22Rv1 (cell line): ENCODE measurements at regions not wholly inside any gene's neighbourhood (a gene's known extent, or its start where the extent isn't known, plus 50 kb on each side); places are given as distances from the start of the nearest gene placed in this dataset.

ENCODE experiments used
- CTCF ChIP-seq: fragments of 450-650 bp; IDR thresholded peaks from 2 replicates; pipeline ENCODE4 v1.5.1; 2017; ENCODE audit warnings: mild to moderate bottlenecking
- ZFX ChIP-seq: fragments of 450-650 bp; IDR thresholded peaks from 2 replicates; pipeline ENCODE4 v1.6.1; 2017; ENCODE audit warnings: antibody characterized with exemption, borderline replicate concordance

GRCh38 chr4:181105487-181105886, 1137.7 kb upstream of the TENM3 start:
- TF ChIP-seq CTCF (no peak), ZFX (no peak)
